ENCODE measurements at regions not wholly inside any gene's neighbourhood (a gene's known extent, or its start where the extent isn't known, plus 50 kb on each side); places are given as distances from the start of the nearest gene placed in this dataset.

DNA sequence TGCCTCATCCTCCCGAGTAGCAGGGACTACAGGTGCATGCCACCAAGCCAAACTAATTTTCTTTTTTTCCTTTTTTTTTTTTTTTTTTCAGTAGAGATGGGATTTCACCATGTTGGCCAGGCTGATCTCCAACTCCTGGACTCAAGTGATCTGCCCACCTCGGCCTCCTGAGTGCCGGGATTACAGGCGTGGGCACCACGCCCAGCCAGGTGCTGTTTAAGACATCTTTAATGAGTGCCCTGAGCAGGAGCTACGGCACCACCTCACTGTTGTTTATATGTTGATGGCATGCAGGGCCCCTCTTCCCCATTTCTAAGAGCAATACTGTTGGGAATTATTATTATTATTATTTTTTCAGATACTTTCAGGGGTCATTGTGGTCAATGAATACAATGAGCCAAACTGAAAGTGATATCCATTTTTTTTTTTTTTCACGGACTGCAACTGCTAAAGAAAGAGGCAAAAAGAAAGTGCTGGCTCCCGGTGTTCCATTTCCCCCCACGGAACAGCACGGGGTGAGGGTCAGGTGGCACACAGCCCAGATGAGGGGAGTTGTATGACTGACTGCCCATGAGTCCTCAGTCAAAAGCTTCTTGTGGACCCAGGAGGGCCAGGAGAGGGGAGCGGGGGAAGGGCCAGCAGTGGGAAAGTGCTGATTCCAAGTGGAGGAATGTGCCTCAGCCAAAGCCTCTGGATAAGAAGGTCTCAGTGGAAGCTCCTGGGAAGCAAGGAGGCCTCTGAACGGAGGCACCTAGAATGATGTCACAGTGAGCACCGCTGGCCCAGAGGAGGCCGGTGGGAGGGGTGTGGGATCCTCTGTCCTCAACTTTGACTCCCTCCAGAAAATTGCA is 101.8 kb upstream of the HPF1 start:
- no peak overlapping the region for H3K4me3 ChIP-seq (replicated peaks; ENCODE audit: low read depth, low read length)
- TF ChIP-seq, protein P1, sequence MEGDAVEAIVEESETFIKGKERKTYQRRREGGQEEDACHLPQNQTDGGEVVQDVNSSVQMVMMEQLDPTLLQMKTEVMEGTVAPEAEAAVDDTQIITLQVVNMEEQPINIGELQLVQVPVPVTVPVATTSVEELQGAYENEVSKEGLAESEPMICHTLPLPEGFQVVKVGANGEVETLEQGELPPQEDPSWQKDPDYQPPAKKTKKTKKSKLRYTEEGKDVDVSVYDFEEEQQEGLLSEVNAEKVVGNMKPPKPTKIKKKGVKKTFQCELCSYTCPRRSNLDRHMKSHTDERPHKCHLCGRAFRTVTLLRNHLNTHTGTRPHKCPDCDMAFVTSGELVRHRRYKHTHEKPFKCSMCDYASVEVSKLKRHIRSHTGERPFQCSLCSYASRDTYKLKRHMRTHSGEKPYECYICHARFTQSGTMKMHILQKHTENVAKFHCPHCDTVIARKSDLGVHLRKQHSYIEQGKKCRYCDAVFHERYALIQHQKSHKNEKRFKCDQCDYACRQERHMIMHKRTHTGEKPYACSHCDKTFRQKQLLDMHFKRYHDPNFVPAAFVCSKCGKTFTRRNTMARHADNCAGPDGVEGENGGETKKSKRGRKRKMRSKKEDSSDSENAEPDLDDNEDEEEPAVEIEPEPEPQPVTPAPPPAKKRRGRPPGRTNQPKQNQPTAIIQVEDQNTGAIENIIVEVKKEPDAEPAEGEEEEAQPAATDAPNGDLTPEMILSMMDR (IDR thresholded peaks at IDR 0.05; ENCODE audit: low read length, missing control alignments) = no peak
- DNase-seq (ENCODE audit: low read depth) = no peak

DNA sequence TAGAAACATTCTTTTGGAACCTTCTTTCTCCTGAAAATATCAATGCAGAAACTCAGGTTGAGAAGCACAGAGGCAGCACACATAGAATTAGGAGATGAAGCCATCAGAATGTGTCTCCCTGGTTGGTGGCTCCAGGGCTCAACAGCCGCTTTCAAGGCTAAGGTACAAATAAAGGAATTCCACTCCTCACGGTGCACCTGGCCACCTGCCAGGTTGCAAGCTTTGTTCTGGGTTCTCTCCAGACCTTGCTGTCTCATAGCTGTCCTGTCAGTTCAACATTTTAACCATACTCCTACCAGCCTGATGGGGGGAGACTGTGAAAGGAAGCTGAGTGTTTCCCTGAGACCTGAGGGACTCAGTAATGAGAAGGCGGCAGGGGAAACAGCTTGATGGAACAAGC is 96.3 kb upstream of the HPF1 start:
- no peak overlapping the region for H3K4me3 ChIP-seq (replicated peaks; ENCODE audit: low read depth, low read length)
- no peak for DNase-seq (ENCODE audit: low read depth)
- TF ChIP-seq, protein P1 (IDR thresholded peaks at IDR 0.05; ENCODE audit: low read length, missing control alignments) = no peak

DNA sequence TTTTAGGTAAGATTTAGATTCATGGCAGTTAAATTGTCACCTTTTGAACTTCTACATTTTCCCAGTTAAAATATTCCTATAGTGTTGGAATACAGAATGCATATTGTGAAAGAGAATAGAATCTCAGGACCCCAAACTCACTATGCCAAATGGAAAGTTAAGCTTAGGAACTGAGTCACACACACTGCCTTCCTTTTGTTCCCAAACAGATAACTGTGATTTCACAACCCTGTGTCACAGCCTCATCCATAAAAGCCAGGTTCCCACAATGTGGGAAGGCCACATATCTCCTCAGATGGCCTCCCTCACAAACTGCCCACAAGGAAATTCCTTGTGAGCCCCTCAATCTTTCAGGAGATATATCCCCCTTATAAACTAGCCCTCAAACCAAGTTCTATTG is 94.7 kb upstream of the HPF1 start:
- DNase-seq (ENCODE audit: low read depth) = no peak
- no peak overlapping the region for H3K4me3 ChIP-seq (replicated peaks; ENCODE audit: low read depth, low read length)
- TF ChIP-seq, protein P1 (IDR thresholded peaks at IDR 0.05; ENCODE audit: low read length, missing control alignments) = no peak

DNA sequence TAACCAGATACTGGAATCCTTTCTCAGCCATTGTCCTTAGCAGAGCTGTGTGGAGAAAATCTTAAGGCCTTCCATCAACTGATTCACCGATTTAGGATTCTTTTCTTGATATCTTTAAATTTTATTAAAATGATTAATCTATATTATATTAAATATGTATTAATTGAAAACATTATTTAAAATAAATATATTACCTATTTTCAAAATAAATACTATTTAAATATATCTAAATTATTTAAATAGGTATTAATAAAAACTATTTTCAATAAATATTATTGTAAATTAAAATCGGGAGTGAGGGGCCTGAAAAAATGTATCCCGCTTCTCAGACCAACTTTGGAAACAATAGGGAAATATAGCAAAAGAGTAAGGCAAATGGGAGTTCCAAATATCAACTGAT is 94.0 kb upstream of the HPF1 start:
- TF ChIP-seq, protein P1 (IDR thresholded peaks at IDR 0.05; ENCODE audit: low read length, missing control alignments) = no peak
- H3K4me3 ChIP-seq (replicated peaks; ENCODE audit: low read depth, low read length) = no peak overlapping the region
- DNase-seq (ENCODE audit: low read depth) = no peak

DNA sequence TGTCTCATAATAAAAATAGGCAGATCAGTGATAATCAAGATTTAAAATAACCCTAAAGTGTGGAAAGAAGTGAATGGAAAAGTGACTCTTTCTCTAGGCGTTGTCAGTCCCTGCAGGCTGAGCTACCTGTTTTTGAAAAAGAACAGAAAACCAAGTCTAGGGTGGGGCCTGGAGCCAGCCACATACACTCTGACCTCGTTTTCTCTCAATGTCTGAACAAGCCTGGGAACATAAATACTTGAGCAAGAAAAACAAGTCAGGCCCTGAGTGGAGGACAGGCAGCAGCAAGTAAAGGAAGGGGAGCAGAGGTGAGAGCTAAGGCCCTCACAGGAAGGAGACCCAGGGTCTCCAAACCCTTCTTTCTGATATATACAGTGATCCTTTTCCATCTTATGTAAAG is 91.7 kb upstream of the HPF1 start:
- no peak for DNase-seq (ENCODE audit: low read depth)
- TF ChIP-seq, protein P1 (IDR thresholded peaks at IDR 0.05; ENCODE audit: low read length, missing control alignments) = no peak

DNA sequence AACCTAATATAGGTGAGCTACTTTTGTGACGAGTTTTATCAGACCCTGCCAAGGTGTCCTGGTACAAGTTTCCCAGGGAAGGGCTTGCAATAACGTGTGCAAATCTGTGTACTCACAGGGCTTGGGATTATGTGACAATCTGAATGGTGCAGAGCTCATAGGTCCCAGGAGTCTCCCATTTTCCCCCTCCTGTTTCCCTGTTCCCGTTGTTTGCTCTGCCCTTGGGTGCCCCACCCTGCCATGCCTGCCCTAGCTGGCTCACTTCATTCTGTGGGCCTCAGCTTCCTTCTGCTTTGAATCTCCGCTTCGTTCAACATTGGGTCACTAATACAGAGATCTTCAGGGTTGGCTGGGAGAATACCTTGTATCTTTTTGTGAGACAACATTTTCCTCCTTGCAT is 90.3 kb upstream of the HPF1 start:
- no peak for DNase-seq (ENCODE audit: low read depth)
- no peak overlapping the region for H3K4me3 ChIP-seq (replicated peaks; ENCODE audit: low read depth, low read length)
- TF ChIP-seq, protein P1 (IDR thresholded peaks at IDR 0.05; ENCODE audit: low read length, missing control alignments) = no peak

More for the DNA sequence above, 91.7 kb upstream of the HPF1 start:
- H3K4me3 ChIP-seq (replicated peaks; ENCODE audit: low read depth, low read length) = no peak overlapping the region

DNA sequence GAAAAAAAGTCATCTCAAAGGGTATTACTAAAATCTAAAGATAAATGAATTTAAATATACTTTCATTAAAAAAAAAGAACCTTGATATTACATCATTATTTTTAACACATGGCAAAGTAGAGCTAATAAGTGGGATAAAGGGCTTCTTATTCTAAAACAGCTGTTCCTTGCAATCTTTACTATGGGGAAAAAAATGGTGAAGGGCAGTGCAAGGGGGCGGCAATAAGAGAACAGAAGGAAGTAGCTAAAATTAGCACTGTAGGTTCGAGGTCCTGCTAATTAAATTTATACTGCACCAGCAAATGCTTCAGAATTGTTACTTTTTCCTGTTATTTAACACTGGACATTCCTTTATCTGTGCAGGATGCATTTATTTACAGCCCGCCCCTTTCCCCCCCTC is 89.4 kb upstream of the HPF1 start:
- H3K4me3 ChIP-seq (replicated peaks; ENCODE audit: low read depth, low read length) = no peak overlapping the region
- DNase-seq (ENCODE audit: low read depth) = no peak
- TF ChIP-seq, protein P1 (IDR thresholded peaks at IDR 0.05; ENCODE audit: low read length, missing control alignments) = no peak

Data from fibroblast of pulmonary artery (primary cell).